ENCODE measurements at regions not wholly inside any gene's neighbourhood (a gene's known extent, or its start where the extent isn't known, plus 50 kb on each side); places are given as distances from the start of the nearest gene placed in this dataset.
"Not testable (repeated sequence)": the region's sequence is repeated elsewhere in the genome, so short reads cannot be mapped to it uniquely, and the experiment has no call there.

GRCh38 chr6:144530118-144530517, 245.0 kb downstream of the UTRN start:
- H3K27ac ChIP-seq (ENCODE audit: low read depth, low read length, severe bottlenecking): no peak overlapping the region
- WGBS, 2 experiments (ENCODE audit: insufficient coverage in 2 of 2): no CpG with 5 or more reads among the region's 2 CpGs
- no peak overlapping the region for H3K4me3 ChIP-seq (ENCODE audit: extremely low read depth, insufficient read depth, low read length, poor library complexity, severe bottlenecking)
- H3K4me1 ChIP-seq (ENCODE audit: control insufficient read depth, insufficient read depth, low read length, poor library complexity, severe bottlenecking): peaks cover 7% of the 10 kb centered on the region
- peaks cover 29% of the 10 kb centered on the region for H3K36me3 ChIP-seq (ENCODE audit: control insufficient read depth, insufficient read depth, low read length)
- H3K9me3 ChIP-seq (ENCODE audit: control insufficient read depth, low read length): peaks cover 3% of the 10 kb centered on the region

- whole genome bisulfite sequencing, 2 experiments (ENCODE audit: insufficient coverage in 2 of 2): 78% methylated on average over 1 of the region's 3 CpGs; no CpG with 5 or more reads in 1 of the 2 experiments
- H3K27ac ChIP-seq (ENCODE audit: low read depth, low read length, severe bottlenecking); H3K4me3 ChIP-seq (ENCODE audit: extremely low read depth, insufficient read depth, low read length, poor library complexity, severe bottlenecking); H3K9me3 ChIP-seq (ENCODE audit: control insufficient read depth, low read length); H3K4me1 ChIP-seq (ENCODE audit: control insufficient read depth, insufficient read depth, low read length, poor library complexity, severe bottlenecking): not testable (repeated sequence)
- peaks cover 29% of the 10 kb centered on the region for H3K36me3 ChIP-seq (ENCODE audit: control insufficient read depth, insufficient read depth, low read length)
Observed at GRCh38 chr6:144532238-144532637, 247.1 kb downstream of the UTRN start.

DNA sequence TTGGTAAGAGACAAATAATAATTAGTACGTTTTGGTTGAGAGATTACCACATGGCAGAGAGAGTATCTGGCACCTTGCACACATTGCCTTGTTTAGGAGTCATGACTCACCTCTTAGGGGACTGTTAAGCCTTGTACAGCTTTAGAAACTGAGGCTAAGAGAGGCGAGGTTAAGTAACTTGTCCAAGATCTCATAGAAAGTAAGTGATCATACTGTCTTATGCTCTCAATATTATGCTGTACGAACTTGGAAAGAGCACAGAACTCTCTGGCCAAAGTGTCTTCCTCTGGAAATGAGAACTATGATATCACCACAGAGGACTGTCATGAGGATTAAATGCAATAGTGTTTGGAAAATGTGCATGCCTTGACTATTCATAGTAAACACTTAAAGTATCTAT, 249.0 kb downstream of the UTRN start:
- Histone ChIP-seq H3K27ac (ENCODE audit: low read depth, low read length, severe bottlenecking) (no peak overlapping the region), H3K4me3 (ENCODE audit: extremely low read depth, insufficient read depth, low read length, poor library complexity, severe bottlenecking) (no peak overlapping the region), H3K36me3 (ENCODE audit: control insufficient read depth, insufficient read depth, low read length) (peaks cover 30% of the 10 kb centered on the region), H3K9me3 (ENCODE audit: control insufficient read depth, low read length) (peaks cover 3% of the 10 kb centered on the region), H3K4me1 (ENCODE audit: control insufficient read depth, insufficient read depth, low read length, poor library complexity, severe bottlenecking) (no peaks in the 10 kb centered on the region)
- WGBS, 2 experiments (ENCODE audit: insufficient coverage in 2 of 2): 89% methylated on average over 3 of the region's 3 CpGs; no CpG with 5 or more reads in 1 of the 2 experiments

DNA sequence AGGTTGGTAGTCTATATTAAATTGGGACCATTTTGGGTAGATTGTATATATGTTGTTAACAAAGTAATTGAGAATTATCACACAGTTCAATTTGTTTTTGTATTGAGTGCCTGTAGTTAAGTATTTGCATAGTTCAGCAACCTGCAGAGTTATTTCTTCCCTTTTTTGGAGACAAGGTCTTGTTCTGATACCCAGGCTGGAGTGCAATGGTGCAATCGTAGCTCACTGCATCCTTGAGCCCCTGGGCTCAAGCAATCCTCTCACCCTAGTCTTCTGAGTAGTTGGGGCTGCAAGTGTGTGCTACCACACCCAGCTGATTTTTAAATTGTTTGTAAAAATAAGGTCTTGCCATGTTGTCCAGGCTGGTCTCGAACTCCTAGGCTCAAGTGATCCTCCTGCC, 250.5 kb downstream of the UTRN start:
- H3K27ac ChIP-seq (ENCODE audit: low read depth, low read length, severe bottlenecking): no peak overlapping the region
- peaks cover 33% of the 10 kb centered on the region for H3K36me3 ChIP-seq (ENCODE audit: control insufficient read depth, insufficient read depth, low read length)
- peaks cover 3% of the 10 kb centered on the region for H3K9me3 ChIP-seq (ENCODE audit: control insufficient read depth, low read length)
- H3K4me1 ChIP-seq (ENCODE audit: control insufficient read depth, insufficient read depth, low read length, poor library complexity, severe bottlenecking): no peaks in the 10 kb centered on the region
- 75 to 86% methylated on average over 1 to 2 of the region's 2 CpGs for WGBS, 2 experiments (ENCODE audit: insufficient coverage in 2 of 2)
- H3K4me3 ChIP-seq (ENCODE audit: extremely low read depth, insufficient read depth, low read length, poor library complexity, severe bottlenecking): no peak overlapping the region

DNA sequence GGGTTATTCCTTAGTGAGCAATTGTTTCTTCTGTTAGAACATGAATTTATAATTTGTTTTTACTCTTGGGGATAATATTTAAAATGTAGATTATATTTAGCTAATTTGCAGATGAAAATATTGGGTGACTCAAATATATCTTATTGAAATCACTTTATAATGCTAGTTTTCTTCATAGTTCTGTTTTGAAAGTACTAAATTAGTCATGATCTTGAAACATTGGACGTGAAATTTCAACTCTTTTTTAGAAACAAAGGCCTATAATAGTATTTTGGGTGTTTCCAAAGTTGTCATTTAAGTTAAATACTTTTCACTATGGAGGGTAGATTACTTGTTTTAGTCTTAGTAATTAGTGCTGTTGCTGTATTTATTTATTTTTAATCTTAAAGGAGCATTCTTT, 250.9 kb downstream of the UTRN start:
- no CpG with 5 or more reads among the region's 1 CpG for WGBS, 2 experiments (ENCODE audit: insufficient coverage in 2 of 2)
- peaks cover under 1% of the 10 kb centered on the region for H3K9me3 ChIP-seq (ENCODE audit: control insufficient read depth, low read length)
- no peak overlapping the region for H3K27ac ChIP-seq (ENCODE audit: low read depth, low read length, severe bottlenecking)
- H3K4me3 ChIP-seq (ENCODE audit: extremely low read depth, insufficient read depth, low read length, poor library complexity, severe bottlenecking): no peak overlapping the region
- peaks cover 28% of the 10 kb centered on the region for H3K36me3 ChIP-seq (ENCODE audit: control insufficient read depth, insufficient read depth, low read length)
- no peaks in the 10 kb centered on the region for H3K4me1 ChIP-seq (ENCODE audit: control insufficient read depth, insufficient read depth, low read length, poor library complexity, severe bottlenecking)

DNA sequence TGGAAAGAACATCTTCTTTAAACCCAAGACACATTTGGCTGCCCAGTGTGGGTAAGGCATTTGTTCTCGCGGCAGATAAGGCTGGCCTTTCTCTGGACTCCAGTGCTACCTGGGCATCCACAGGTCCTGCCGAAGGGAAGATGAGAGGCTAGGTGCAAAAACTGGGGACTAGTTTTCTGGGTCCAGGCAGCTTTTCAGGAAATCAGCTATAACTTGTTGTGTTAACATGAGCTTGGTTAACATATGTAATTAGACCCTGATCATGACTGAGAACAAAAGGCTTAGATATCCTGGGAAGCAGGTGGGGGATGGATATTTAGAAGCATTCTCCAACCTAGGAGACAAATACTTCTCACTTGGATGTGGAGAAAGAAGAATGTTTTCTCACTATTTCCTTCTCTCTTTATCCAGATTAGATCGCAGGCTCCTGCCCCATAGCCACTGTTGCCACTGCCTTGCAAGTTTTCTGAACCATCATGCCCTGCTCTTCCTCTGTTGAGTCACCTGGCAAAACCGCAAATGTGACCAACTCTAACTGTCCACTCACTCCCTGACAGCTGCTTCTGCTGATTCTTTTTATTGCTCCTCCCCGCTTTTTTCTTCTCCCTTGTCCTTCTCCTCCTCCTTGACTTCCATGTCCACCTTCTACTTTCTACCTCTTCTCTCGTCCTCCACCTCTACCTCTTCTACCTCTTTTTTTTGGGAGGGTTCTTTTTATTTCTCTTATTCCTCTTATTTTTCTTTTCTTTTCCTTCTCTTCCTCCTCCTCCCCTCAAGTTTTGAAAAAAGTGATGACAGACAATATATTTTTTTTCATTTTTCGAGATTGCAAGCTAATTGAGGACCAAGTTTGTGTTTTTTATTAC, 258.1 kb downstream of the UTRN start:
- H3K9me3 ChIP-seq (ENCODE audit: control insufficient read depth, low read length): no peaks in the 10 kb centered on the region
- H3K36me3 ChIP-seq (ENCODE audit: control insufficient read depth, insufficient read depth, low read length): peaks cover 17% of the 10 kb centered on the region
- no peak overlapping the region for H3K27ac ChIP-seq (ENCODE audit: low read depth, low read length, severe bottlenecking)
- no peak overlapping the region for H3K4me3 ChIP-seq (ENCODE audit: extremely low read depth, insufficient read depth, low read length, poor library complexity, severe bottlenecking)
- 85 to 94% methylated on average over 5 to 6 of the region's 8 CpGs for WGBS, 2 experiments (ENCODE audit: insufficient coverage in 2 of 2)
- H3K4me1 ChIP-seq (ENCODE audit: control insufficient read depth, insufficient read depth, low read length, poor library complexity, severe bottlenecking): no peaks in the 10 kb centered on the region

GRCh38 chr6:144544266-144544830, 259.2 kb downstream of the UTRN start:
- Histone ChIP-seq H3K27ac (ENCODE audit: low read depth, low read length, severe bottlenecking) (no peak overlapping the region), H3K4me1 (ENCODE audit: control insufficient read depth, insufficient read depth, low read length, poor library complexity, severe bottlenecking) (no peaks in the 10 kb centered on the region), H3K36me3 (ENCODE audit: control insufficient read depth, insufficient read depth, low read length) (peaks cover 22% of the 10 kb centered on the region), H3K4me3 (ENCODE audit: extremely low read depth, insufficient read depth, low read length, poor library complexity, severe bottlenecking) (no peak overlapping the region), H3K9me3 (ENCODE audit: control insufficient read depth, low read length) (no peaks in the 10 kb centered on the region)
- 89 to 93% methylated on average over 5 to 6 of the region's 7 CpGs for WGBS, 2 experiments (ENCODE audit: insufficient coverage in 2 of 2)

- peaks cover 19% of the 10 kb centered on the region for H3K36me3 ChIP-seq (ENCODE audit: control insufficient read depth, insufficient read depth, low read length)
- no peak overlapping the region for H3K27ac ChIP-seq (ENCODE audit: low read depth, low read length, severe bottlenecking)
- H3K4me3 ChIP-seq (ENCODE audit: extremely low read depth, insufficient read depth, low read length, poor library complexity, severe bottlenecking): no peak overlapping the region
- H3K9me3 ChIP-seq (ENCODE audit: control insufficient read depth, low read length): no peaks in the 10 kb centered on the region
- H3K4me1 ChIP-seq (ENCODE audit: control insufficient read depth, insufficient read depth, low read length, poor library complexity, severe bottlenecking): no peaks in the 10 kb centered on the region
- 86 to 100% methylated on average over 1 to 2 of the region's 2 CpGs for WGBS, 2 experiments (ENCODE audit: insufficient coverage in 2 of 2)
Observed at GRCh38 chr6:144546807-144547206, 261.7 kb downstream of the UTRN start.

DNA sequence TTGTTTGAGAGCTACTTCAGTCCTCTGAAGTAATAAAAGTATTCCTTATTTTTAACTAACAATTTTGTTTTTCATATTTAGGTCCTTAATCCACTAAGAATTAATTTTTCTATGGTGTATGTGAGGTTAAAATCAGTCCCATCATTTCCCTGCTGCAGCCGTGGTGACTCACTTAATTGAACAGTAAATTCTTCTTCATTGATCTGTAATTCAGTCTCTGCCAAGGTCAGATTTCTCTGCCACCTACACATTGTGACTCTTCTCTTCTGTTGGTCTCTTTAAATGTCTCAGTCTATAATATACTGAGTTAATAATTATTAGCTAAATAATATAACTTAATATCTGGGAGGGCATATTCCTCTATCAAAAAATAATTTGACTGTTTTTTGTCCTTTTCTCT, 262.3 kb downstream of the UTRN start:
- Histone ChIP-seq H3K36me3 (ENCODE audit: control insufficient read depth, insufficient read depth, low read length) (peaks cover 19% of the 10 kb centered on the region), H3K4me1 (ENCODE audit: control insufficient read depth, insufficient read depth, low read length, poor library complexity, severe bottlenecking) (no peaks in the 10 kb centered on the region), H3K9me3 (ENCODE audit: control insufficient read depth, low read length) (no peaks in the 10 kb centered on the region), H3K4me3 (ENCODE audit: extremely low read depth, insufficient read depth, low read length, poor library complexity, severe bottlenecking) (no peak overlapping the region), H3K27ac (ENCODE audit: low read depth, low read length, severe bottlenecking) (no peak overlapping the region)
- WGBS, 2 experiments (ENCODE audit: insufficient coverage in 2 of 2): no CpG with 5 or more reads among the region's 1 CpG

DNA sequence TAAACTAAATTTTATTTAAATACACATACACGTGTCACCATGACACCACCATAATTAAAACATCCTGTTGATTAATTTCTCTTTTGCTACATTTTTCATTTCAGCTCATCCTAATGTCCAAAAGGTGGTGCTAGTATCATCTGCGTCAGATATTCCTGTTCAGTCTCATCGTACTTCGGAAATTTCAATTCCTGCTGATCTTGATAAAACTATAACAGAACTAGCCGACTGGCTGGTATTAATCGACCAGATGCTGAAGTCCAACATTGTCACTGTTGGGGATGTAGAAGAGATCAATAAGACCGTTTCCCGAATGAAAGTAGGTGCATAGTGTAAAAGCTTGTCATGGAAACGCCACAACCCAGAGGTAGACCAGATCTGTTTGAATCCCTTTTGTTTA, 263.4 kb downstream of the UTRN start:
- 94 to 100% methylated on average over 6 to 8 of the region's 9 CpGs for WGBS, 2 experiments (ENCODE audit: insufficient coverage in 2 of 2)
- no peaks in the 10 kb centered on the region for H3K9me3 ChIP-seq (ENCODE audit: control insufficient read depth, low read length)
- peaks cover 25% of the 10 kb centered on the region for H3K36me3 ChIP-seq (ENCODE audit: control insufficient read depth, insufficient read depth, low read length)
- H3K4me1 ChIP-seq (ENCODE audit: control insufficient read depth, insufficient read depth, low read length, poor library complexity, severe bottlenecking): no peaks in the 10 kb centered on the region
- H3K27ac ChIP-seq (ENCODE audit: low read depth, low read length, severe bottlenecking): no peak overlapping the region
- no peak overlapping the region for H3K4me3 ChIP-seq (ENCODE audit: extremely low read depth, insufficient read depth, low read length, poor library complexity, severe bottlenecking)
